ENCODE measurements at regions not wholly inside any gene's neighbourhood (a gene's known extent, or its start where the extent isn't known, plus 50 kb on each side); places are given as distances from the start of the nearest gene placed in this dataset.

DNA sequence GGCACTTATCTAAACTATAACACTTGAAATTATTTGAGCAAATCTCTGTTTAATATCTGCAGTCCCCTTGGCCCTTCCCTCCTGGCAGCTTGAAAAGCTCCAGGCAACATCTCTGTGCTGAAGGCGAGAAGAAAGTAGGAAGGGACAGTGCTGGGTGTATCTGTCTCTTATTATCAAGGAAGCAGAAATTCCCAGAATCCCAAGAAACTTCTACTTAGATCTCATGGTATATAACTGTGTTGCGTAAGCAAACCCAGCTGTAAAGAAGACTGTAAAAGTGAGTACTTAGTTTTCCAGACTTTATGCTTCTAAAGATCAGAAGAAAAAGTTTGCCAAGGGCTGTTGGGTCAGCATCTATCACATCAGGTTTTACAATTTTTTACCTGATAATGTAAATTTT, 1869.8 kb downstream of the MAT2B start:
- Histone ChIP-seq H3K36me3 (ENCODE audit: control insufficient read depth, insufficient read depth, low read length) (no peaks in the 10 kb centered on the region), H3K4me1 (ENCODE audit: control insufficient read depth, insufficient read depth, low read length, poor library complexity, severe bottlenecking) (no peaks in the 10 kb centered on the region), H3K4me3 (ENCODE audit: low read depth, low read length) (no peak overlapping the region), H3K27me3 (ENCODE audit: control insufficient read depth, insufficient read depth, low read length) (no peaks in the 10 kb centered on the region), H3K9me3 (ENCODE audit: control insufficient read depth in 2 of 2, low read length in 2 of 2) (no peaks in the 10 kb centered on the region), H3K27ac (ENCODE audit: insufficient read depth, low read length, poor library complexity, severe bottlenecking) (no peak overlapping the region)
- peaks cover 2 to 8% (median 4%) of the 10 kb centered on the region in 7 donors for H3K9me3 Mint-ChIP-seq
- H3K4me3 Mint-ChIP-seq, result no peak overlapping the region
- no peak for DNase-seq
- peak overlapping the region in 1 of 3 donors; percentile 17 for H3K27ac Mint-ChIP-seq
- H3K4me1 Mint-ChIP-seq, result no peaks in the 10 kb centered on the region
- no peaks in the 10 kb centered on the region for H3K36me3 Mint-ChIP-seq
- no peak for ATAC-seq (ENCODE audit: low read depth in 2 of 2)
- no peaks in the 10 kb centered on the region for H3K27me3 Mint-ChIP-seq

DNA sequence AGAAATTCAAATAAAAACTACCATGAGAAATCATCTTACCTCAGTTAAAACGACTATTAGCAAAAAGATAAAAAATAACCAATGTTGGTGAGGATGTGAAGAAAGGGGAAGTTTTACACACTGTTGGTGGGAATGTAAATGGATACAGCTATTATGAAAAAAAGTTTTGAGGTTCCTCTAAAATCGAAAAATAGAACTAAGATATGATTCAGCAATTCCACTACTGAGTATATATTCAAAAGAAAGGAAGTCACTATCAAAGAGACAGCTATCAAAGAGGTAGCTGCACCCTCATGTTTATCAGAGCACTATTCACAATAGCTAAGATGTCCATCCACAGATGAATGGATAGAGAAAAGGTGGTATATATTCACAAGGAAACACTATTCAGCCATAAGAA, 1888.4 kb downstream of the MAT2B start:
- H3K27ac ChIP-seq (ENCODE audit: insufficient read depth, low read length, poor library complexity, severe bottlenecking), result no peak overlapping the region
- H3K9me3 Mint-ChIP-seq, result peaks cover 0 to 40% (median 4%) of the 10 kb centered on the region in 7 donors
- H3K36me3 ChIP-seq (ENCODE audit: control insufficient read depth, insufficient read depth, low read length), result no peaks in the 10 kb centered on the region
- H3K9me3 ChIP-seq (ENCODE audit: control insufficient read depth in 2 of 2, low read length in 2 of 2), result no peaks in the 10 kb centered on the region
- H3K4me3 ChIP-seq (ENCODE audit: low read depth, low read length), result no peak overlapping the region
- no peak overlapping the region for H3K4me3 Mint-ChIP-seq
- DNase-seq (no peak), ATAC-seq (ENCODE audit: low read depth in 2 of 2) (no peak)
- no peaks in the 10 kb centered on the region for H3K27me3 Mint-ChIP-seq
- H3K4me1 Mint-ChIP-seq, result peaks cover 0 to 2% (median 0%) of the 10 kb centered on the region in 4 donors
- H3K27me3 ChIP-seq (ENCODE audit: control insufficient read depth, insufficient read depth, low read length), result no peaks in the 10 kb centered on the region
- no peaks in the 10 kb centered on the region for H3K36me3 Mint-ChIP-seq
- no peaks in the 10 kb centered on the region for H3K4me1 ChIP-seq (ENCODE audit: control insufficient read depth, insufficient read depth, low read length, poor library complexity, severe bottlenecking)
- no peak overlapping the region for H3K27ac Mint-ChIP-seq

DNA sequence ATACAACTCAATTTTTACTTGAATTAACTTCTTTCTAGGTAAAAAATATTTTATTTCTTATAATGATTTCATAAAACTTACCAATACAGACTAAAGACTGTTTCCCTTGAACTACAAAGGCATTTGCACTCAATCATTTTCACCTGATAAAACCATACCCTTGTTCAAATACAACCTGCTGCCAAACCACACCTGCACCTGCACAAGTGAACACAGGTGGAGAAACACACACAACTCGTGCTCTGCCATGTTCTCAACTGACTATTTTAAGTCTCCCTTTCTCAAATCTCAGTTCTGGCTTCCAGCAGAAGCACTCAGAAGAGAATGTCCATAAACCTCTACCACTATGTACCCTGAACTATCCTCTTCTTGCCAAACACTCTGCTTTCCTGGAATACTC, 1892.1 kb downstream of the MAT2B start:
- no peak overlapping the region for H3K4me3 ChIP-seq (ENCODE audit: low read depth, low read length)
- Mint-ChIP-seq H3K36me3 (no peaks in the 10 kb centered on the region), H3K4me1 (peaks cover 0 to 2% (median 0%) of the 10 kb centered on the region in 4 donors), H3K4me3 (no peak overlapping the region), H3K27me3 (no peaks in the 10 kb centered on the region), H3K9me3 (peaks cover 0 to 30% (median 4%) of the 10 kb centered on the region in 7 donors), H3K27ac (no peak overlapping the region)
- no peaks in the 10 kb centered on the region for H3K36me3 ChIP-seq (ENCODE audit: control insufficient read depth, insufficient read depth, low read length)
- H3K27ac ChIP-seq (ENCODE audit: insufficient read depth, low read length, poor library complexity, severe bottlenecking), result no peak overlapping the region
- no peaks in the 10 kb centered on the region for H3K4me1 ChIP-seq (ENCODE audit: control insufficient read depth, insufficient read depth, low read length, poor library complexity, severe bottlenecking)
- no peak for ATAC-seq (ENCODE audit: low read depth in 2 of 2)
- no peaks in the 10 kb centered on the region for H3K9me3 ChIP-seq (ENCODE audit: control insufficient read depth in 2 of 2, low read length in 2 of 2)
- no peaks in the 10 kb centered on the region for H3K27me3 ChIP-seq (ENCODE audit: control insufficient read depth, insufficient read depth, low read length)
- DNase-seq, result no peak

DNA sequence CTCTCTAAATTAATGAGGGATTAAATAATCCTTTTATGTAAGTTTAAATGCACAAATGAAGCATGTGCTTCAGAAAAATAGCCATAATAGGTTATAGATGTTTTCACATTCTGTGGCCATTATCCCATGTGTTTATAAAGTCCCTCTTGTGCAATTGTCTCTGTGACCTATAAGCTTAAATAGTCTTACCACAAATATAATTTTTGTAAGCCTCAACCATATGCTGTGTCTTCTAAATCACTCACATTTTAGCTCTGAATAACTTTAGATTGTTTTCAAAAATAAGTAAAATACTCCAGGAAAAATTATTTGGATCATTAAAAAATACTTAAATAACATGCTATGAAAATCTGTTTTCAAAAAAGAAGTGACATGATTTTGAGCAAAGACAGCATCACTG, 1894.7 kb downstream of the MAT2B start:
- no peak for ATAC-seq (ENCODE audit: low read depth in 2 of 2)
- H3K27me3 ChIP-seq (ENCODE audit: control insufficient read depth, insufficient read depth, low read length), result no peaks in the 10 kb centered on the region
- Mint-ChIP-seq H3K9me3 (peaks cover 2 to 24% (median 5%) of the 10 kb centered on the region in 7 donors), H3K4me3 (no peak overlapping the region), H3K27me3 (no peaks in the 10 kb centered on the region), H3K27ac (no peak overlapping the region), H3K36me3 (no peaks in the 10 kb centered on the region), H3K4me1 (no peaks in the 10 kb centered on the region)
- H3K27ac ChIP-seq (ENCODE audit: insufficient read depth, low read length, poor library complexity, severe bottlenecking), result no peak overlapping the region
- H3K4me1 ChIP-seq (ENCODE audit: control insufficient read depth, insufficient read depth, low read length, poor library complexity, severe bottlenecking), result no peaks in the 10 kb centered on the region
- no peak overlapping the region for H3K4me3 ChIP-seq (ENCODE audit: low read depth, low read length)
- H3K36me3 ChIP-seq (ENCODE audit: control insufficient read depth, insufficient read depth, low read length), result no peaks in the 10 kb centered on the region
- DNase-seq, result no peak
- H3K9me3 ChIP-seq (ENCODE audit: control insufficient read depth in 2 of 2, low read length in 2 of 2), result no peaks in the 10 kb centered on the region

DNA sequence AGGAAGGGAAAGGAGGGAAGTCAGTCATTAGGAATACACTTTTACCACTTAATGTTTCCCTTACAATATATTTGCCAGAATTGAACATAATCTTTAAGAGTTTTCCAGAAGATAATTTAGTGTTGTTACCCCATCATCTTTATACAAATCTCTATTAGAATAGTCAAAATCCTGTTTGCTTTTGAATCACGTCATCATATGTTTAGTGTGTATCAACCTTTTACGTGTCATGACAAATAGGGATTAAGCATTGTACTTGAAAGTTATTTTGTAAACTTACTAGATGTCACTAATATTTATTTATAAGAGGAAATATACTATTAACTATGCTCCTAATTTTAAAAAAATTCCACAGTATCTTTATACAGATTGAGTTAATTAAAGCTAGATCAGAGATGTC, 1899.5 kb downstream of the MAT2B start:
- no peak overlapping the region for H3K27ac ChIP-seq (ENCODE audit: insufficient read depth, low read length, poor library complexity, severe bottlenecking)
- Mint-ChIP-seq H3K27ac (no peak overlapping the region), H3K9me3 (peaks cover 2 to 28% (median 11%) of the 10 kb centered on the region in 7 donors), H3K4me3 (no peak overlapping the region), H3K36me3 (no peaks in the 10 kb centered on the region), H3K4me1 (no peaks in the 10 kb centered on the region), H3K27me3 (no peaks in the 10 kb centered on the region)
- H3K4me1 ChIP-seq (ENCODE audit: control insufficient read depth, insufficient read depth, low read length, poor library complexity, severe bottlenecking), result no peaks in the 10 kb centered on the region
- peaks cover 0 to 4% of the 10 kb centered on the region in 2 experiments for H3K9me3 ChIP-seq (ENCODE audit: control insufficient read depth in 2 of 2, low read length in 2 of 2)
- H3K27me3 ChIP-seq (ENCODE audit: control insufficient read depth, insufficient read depth, low read length), result no peaks in the 10 kb centered on the region
- ATAC-seq (ENCODE audit: low read depth in 2 of 2), result no peak
- DNase-seq, result no peak
- no peak overlapping the region for H3K4me3 ChIP-seq (ENCODE audit: low read depth, low read length)
- H3K36me3 ChIP-seq (ENCODE audit: control insufficient read depth, insufficient read depth, low read length), result no peaks in the 10 kb centered on the region

DNA sequence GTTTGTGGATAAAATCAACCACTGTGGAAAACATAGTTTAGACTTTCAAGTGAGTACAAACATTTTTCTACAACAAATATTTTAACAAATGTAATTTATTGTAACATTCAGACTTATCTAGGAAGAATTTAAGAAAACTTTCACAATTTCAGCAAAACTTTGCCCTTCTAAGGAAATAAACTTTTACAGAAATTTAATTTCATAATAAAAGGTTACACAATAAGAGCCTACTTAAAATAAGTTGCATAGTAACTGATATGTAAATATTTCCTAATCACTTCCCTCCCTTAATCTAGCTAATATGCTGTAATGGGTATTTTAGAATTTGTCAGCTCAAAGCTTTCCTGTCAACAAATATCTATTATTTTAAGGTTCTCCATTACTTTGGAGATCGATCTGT, 1899.9 kb downstream of the MAT2B start:
- Histone ChIP-seq H3K36me3 (ENCODE audit: control insufficient read depth, insufficient read depth, low read length) (no peaks in the 10 kb centered on the region), H3K4me3 (ENCODE audit: low read depth, low read length) (no peak overlapping the region), H3K9me3 (ENCODE audit: control insufficient read depth in 2 of 2, low read length in 2 of 2) (peaks cover 0 to 4% of the 10 kb centered on the region in 2 experiments), H3K27me3 (ENCODE audit: control insufficient read depth, insufficient read depth, low read length) (no peaks in the 10 kb centered on the region), H3K4me1 (ENCODE audit: control insufficient read depth, insufficient read depth, low read length, poor library complexity, severe bottlenecking) (no peaks in the 10 kb centered on the region), H3K27ac (ENCODE audit: insufficient read depth, low read length, poor library complexity, severe bottlenecking) (no peak overlapping the region)
- DNase-seq (no peak), ATAC-seq (ENCODE audit: low read depth in 2 of 2) (no peak)
- H3K4me3 Mint-ChIP-seq, result no peak overlapping the region
- H3K27ac Mint-ChIP-seq, result no peak overlapping the region
- H3K9me3 Mint-ChIP-seq, result peaks cover 2 to 28% (median 11%) of the 10 kb centered on the region in 7 donors
- no peaks in the 10 kb centered on the region for H3K36me3 Mint-ChIP-seq
- H3K27me3 Mint-ChIP-seq, result no peaks in the 10 kb centered on the region
- no peaks in the 10 kb centered on the region for H3K4me1 Mint-ChIP-seq

DNA sequence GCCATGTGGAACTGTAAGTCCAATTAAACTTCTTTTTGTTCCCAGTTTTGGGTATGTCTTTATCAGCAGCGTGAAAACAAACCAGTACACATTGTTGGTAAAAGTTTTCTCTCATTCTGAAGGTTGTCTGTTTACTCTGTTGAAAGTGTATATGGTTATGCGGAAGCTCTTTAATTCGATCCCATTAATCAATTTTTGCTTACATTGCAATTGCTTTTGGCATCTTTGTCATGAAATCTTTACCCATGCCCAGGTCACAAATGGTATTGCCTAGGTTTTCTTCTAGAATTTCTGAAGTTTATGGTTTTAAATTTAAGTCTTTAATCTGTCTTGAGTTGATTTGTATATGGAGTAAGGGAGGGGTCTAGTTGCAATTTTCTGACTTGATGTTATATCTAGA, 1901.9 kb downstream of the MAT2B start:
- Histone ChIP-seq H3K27me3 (ENCODE audit: control insufficient read depth, insufficient read depth, low read length) (no peaks in the 10 kb centered on the region), H3K9me3 (ENCODE audit: control insufficient read depth in 2 of 2, low read length in 2 of 2) (peaks cover 3 to 4% of the 10 kb centered on the region in 2 experiments), H3K4me1 (ENCODE audit: control insufficient read depth, insufficient read depth, low read length, poor library complexity, severe bottlenecking) (no peaks in the 10 kb centered on the region), H3K27ac (ENCODE audit: insufficient read depth, low read length, poor library complexity, severe bottlenecking) (no peak overlapping the region), H3K4me3 (ENCODE audit: low read depth, low read length) (no peak overlapping the region), H3K36me3 (ENCODE audit: control insufficient read depth, insufficient read depth, low read length) (no peaks in the 10 kb centered on the region)
- DNase-seq (no peak), ATAC-seq (ENCODE audit: low read depth in 2 of 2) (no peak)
- Mint-ChIP-seq H3K27ac (no peak overlapping the region), H3K4me3 (no peak overlapping the region), H3K9me3 (peaks cover 2 to 33% (median 9%) of the 10 kb centered on the region in 7 donors), H3K36me3 (no peaks in the 10 kb centered on the region), H3K4me1 (no peaks in the 10 kb centered on the region), H3K27me3 (no peaks in the 10 kb centered on the region)

DNA sequence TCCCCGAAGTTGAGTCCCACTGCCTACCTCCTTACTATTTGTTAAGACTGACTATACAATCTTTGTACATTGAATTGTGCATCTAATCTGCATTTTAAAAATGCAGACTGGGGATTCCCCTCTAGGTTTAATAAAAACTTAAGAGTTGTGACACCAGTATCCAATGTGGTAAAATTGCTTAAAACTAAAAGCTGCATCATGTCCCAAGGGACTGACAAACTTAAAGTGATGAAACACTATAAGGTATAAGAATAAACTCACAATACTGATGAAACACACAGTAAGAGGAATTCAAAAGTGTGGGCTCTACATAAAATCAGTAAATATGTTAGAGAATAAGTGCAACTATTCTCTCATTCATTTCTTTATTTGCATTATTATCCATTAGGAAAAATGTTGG, 1905.1 kb downstream of the MAT2B start:
- Mint-ChIP-seq H3K36me3 (no peaks in the 10 kb centered on the region), H3K27me3 (no peaks in the 10 kb centered on the region), H3K4me3 (no peak overlapping the region), H3K4me1 (no peaks in the 10 kb centered on the region), H3K9me3 (peaks cover 0 to 33% (median 9%) of the 10 kb centered on the region in 7 donors), H3K27ac (no peak overlapping the region)
- no peak for DNase-seq
- Histone ChIP-seq H3K4me3 (ENCODE audit: low read depth, low read length) (no peak overlapping the region), H3K4me1 (ENCODE audit: control insufficient read depth, insufficient read depth, low read length, poor library complexity, severe bottlenecking) (no peaks in the 10 kb centered on the region), H3K9me3 (ENCODE audit: control insufficient read depth in 2 of 2, low read length in 2 of 2) (peaks cover 3 to 4% of the 10 kb centered on the region in 2 experiments), H3K36me3 (ENCODE audit: control insufficient read depth, insufficient read depth, low read length) (no peaks in the 10 kb centered on the region), H3K27ac (ENCODE audit: insufficient read depth, low read length, poor library complexity, severe bottlenecking) (no peak overlapping the region), H3K27me3 (ENCODE audit: control insufficient read depth, insufficient read depth, low read length) (no peaks in the 10 kb centered on the region)
- ATAC-seq (ENCODE audit: low read depth in 2 of 2), result no peak
